PC-3 (cell line): ENCODE measurements at regions not wholly inside any gene's neighbourhood (a gene's known extent, or its start where the extent isn't known, plus 50 kb on each side); places are given as distances from the start of the nearest gene placed in this dataset.

Experiments
- ATAC-seq: fragments of 200-7000 bp; cut with Tn5 transposase; 2 replicates; pipeline ENCODE4 v1.9.1; 2020; ENCODE audit warnings: mild to moderate bottlenecking, moderate library complexity
- BruUV-seq: library from RNA; stranded (reverse); fragments of 400-500 nt; replicated peaks from 2 replicates; lab custom pipeline; 2021; lab: Mats Ljungman, UMichigan
- CTCF ChIA-PET: fragments of 300-600 bp; sonication (Branson Sonifier 250); formaldehyde crosslinking; loops from one replicate; lab custom pipeline; 2022; ENCODE audit warnings: antibody characterized with exemption; lab: Charles Lee
- POLR2A ChIA-PET: fragments of 300-600 bp; sonication (Branson Sonifier 250); formaldehyde crosslinking; loops from one replicate; lab custom pipeline; 2022; ENCODE audit warnings: antibody characterized with exemption; ENCODE audit not compliant: unreplicated experiment; lab: Charles Lee
- DNase-seq: peaks from one replicate; pipeline ENCODE4 v3.0.0-alpha.2; 2015
- H2AFZ ChIP-seq: fragments of 300-600 bp; sonication (generic); 2 replicates; pipeline ENCODE4 v1.6.0; 2016; ENCODE audit warnings: antibody characterized with exemption, low read length
- H3F3A ChIP-seq: fragments of 300-600 bp; sonication (generic); one replicate; pipeline ENCODE4 v1.6.0; 2017; ENCODE audit warnings: antibody characterized with exemption, low read length, control low read depth, mild to moderate bottlenecking; ENCODE audit not compliant: unreplicated experiment
- H3K27ac ChIP-seq: fragments of 300-600 bp; sonication (generic); 2 replicates; pipeline ENCODE4 v1.5.1; 2016; ENCODE audit warnings: mild to moderate bottlenecking, low read length
- H3K27me3 ChIP-seq: fragments of 300-600 bp; sonication (generic); 2 replicates; pipeline ENCODE4 v1.6.1; 2016; ENCODE audit warnings: low read length, mixed read lengths
- H3K36me3 ChIP-seq: fragments of 300-600 bp; sonication (generic); 2 replicates; pipeline ENCODE4 v1.6.1; 2016; ENCODE audit warnings: low read depth, mixed run types, low read length, mixed read lengths
- H3K4me1 ChIP-seq: fragments of 300-600 bp; sonication (generic); 2 replicates; pipeline ENCODE4 v1.5.1; 2016; ENCODE audit warnings: low read length; ENCODE audit not compliant: insufficient read depth
- H3K4me2 ChIP-seq: fragments of 300-600 bp; sonication (generic); 2 replicates; pipeline ENCODE4 v1.6.0; 2016; ENCODE audit warnings: low read length
- H3K4me3 ChIP-seq: fragments of 300-600 bp; sonication (generic); 2 replicates; pipeline ENCODE4 v1.5.1; 2016; ENCODE audit warnings: mild to moderate bottlenecking, low read length, mixed read lengths
- H3K79me2 ChIP-seq: fragments of 300-600 bp; sonication (generic); 2 replicates; pipeline ENCODE4 v1.6.1; 2017; ENCODE audit warnings: low read length, mixed read lengths
- H3K9ac ChIP-seq: fragments of 300-600 bp; sonication (generic); 2 replicates; pipeline ENCODE4 v1.6.0; 2016; ENCODE audit warnings: mild to moderate bottlenecking, low read length
- H3K9me2 ChIP-seq: fragments of 300-600 bp; sonication (generic); replicated peaks from 2 replicates; pipeline ENCODE4 v1.6.1; 2016; ENCODE audit warnings: mixed run types, low read length, mixed read lengths
- H3K9me3 ChIP-seq: fragments of 300-600 bp; sonication (generic); 2 replicates; pipeline ENCODE4 v1.6.1; 2016; ENCODE audit warnings: low read length, mixed read lengths
- H4K20me1 ChIP-seq: fragments of 300-600 bp; sonication (generic); 2 replicates; pipeline ENCODE4 v1.6.1; 2016; ENCODE audit warnings: low read length, mixed read lengths
- EZH2 ChIP-seq: fragments of 300-600 bp; sonication (generic); IDR thresholded peaks from one replicate; pipeline ENCODE4 v1.6.1; 2017; ENCODE audit warnings: antibody characterized with exemption, mild to moderate bottlenecking, low read length; ENCODE audit not compliant: unreplicated experiment
- EZH2phosphoT487 ChIP-seq: fragments of 300-600 bp; sonication (generic); IDR thresholded peaks from 2 replicates; pipeline ENCODE4 v1.6.1; 2018; ENCODE audit warnings: mild to moderate bottlenecking, antibody characterized with exemption, low read length, borderline replicate concordance
- intact Hi-C: fragments of 100-400 bp; cut with micrococcal nuclease; formaldehyde crosslinking; loops from 2 replicates; pipeline ENCODE4 v1.9.0; 2023
- TF ChIP-seq, protein P1 (sequence below): fragments of 300-600 bp; sonication (generic); conservative IDR thresholded peaks from 2 replicates; pipeline ENCODE4 v1.5.1; 2017; ENCODE audit warnings: antibody characterized with exemption, low read depth, mild to moderate bottlenecking, low read length

DNA sequence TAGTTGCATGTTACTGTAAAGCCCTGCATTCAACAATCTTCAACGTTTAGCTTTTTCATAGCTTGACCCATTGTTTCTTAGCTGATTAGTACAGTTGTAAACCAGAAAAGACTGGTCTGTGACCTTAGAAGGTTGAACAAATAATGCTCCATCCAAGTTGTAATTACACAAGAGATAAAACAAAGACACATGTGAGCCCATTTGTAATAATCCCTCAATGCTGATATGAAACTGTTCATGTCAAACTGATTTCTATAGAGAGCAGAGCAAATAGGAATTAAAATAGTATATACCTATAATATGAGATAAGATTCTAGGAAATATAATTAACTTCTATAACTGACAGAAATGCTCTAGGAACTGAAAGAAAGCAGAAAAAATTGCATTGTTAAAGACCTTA, 94.7 kb upstream of the SLC25A13 start:
- ChIA-PET CTCF (no interaction called here), POLR2A (no interaction called here)
- no peak for TF ChIP-seq EZH2
- no peak for TF ChIP-seq EZH2phosphoT487
- TF ChIP-seq, protein P1, sequence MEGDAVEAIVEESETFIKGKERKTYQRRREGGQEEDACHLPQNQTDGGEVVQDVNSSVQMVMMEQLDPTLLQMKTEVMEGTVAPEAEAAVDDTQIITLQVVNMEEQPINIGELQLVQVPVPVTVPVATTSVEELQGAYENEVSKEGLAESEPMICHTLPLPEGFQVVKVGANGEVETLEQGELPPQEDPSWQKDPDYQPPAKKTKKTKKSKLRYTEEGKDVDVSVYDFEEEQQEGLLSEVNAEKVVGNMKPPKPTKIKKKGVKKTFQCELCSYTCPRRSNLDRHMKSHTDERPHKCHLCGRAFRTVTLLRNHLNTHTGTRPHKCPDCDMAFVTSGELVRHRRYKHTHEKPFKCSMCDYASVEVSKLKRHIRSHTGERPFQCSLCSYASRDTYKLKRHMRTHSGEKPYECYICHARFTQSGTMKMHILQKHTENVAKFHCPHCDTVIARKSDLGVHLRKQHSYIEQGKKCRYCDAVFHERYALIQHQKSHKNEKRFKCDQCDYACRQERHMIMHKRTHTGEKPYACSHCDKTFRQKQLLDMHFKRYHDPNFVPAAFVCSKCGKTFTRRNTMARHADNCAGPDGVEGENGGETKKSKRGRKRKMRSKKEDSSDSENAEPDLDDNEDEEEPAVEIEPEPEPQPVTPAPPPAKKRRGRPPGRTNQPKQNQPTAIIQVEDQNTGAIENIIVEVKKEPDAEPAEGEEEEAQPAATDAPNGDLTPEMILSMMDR, result no peak
- Histone ChIP-seq H4K20me1 (no peaks in the 10 kb centered on the region), H3K4me1 (no peaks in the 10 kb centered on the region), H3K9me2 (no peaks in the 10 kb centered on the region), H3K4me2 (no peak overlapping the region), H3K4me3 (no peak overlapping the region), H2AFZ (no peak overlapping the region), H3K27me3 (no peaks in the 10 kb centered on the region), H3K79me2 (no peaks in the 10 kb centered on the region), H3F3A (no peaks in the 10 kb centered on the region), H3K9me3 (no peaks in the 10 kb centered on the region), H3K36me3 (no peaks in the 10 kb centered on the region), H3K27ac (no peak overlapping the region), H3K9ac (no peak overlapping the region)
- no peak for DNase-seq
- no peak for ATAC-seq
- intact Hi-C loops, result loop anchor here (5.0 to 10.0 kb wide), 3 partner anchors 181 to 378 kb away; partner anchors contain the start of gene SEM1
- BruUV-seq, result no TSS peak

DNA sequence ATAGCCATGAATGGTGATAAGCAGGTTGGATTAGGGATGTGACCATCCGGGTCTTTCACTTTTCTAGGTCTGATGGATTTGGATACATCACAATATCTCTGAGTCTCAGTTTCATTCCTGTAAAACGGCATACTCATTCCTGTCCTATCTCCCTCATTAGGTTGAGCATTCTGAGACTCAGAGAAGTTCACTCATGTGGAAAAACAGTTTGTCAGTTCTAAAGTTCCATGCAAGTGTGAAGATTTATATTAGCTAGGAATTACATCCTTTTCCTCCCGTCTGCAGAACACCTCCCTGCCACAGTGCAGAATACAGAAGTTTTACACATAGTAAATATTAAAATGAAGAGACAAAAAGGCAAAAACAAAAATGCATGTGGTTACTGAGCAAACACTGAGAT, 94.2 kb upstream of the SLC25A13 start:
- TF ChIP-seq, protein P1, result no peak
- TF ChIP-seq EZH2 (no peak), EZH2phosphoT487 (no peak)
- Histone ChIP-seq H3K9ac (no peak overlapping the region), H4K20me1 (no peaks in the 10 kb centered on the region), H3F3A (no peaks in the 10 kb centered on the region), H3K9me2 (no peaks in the 10 kb centered on the region), H3K4me3 (no peak overlapping the region), H3K9me3 (no peaks in the 10 kb centered on the region), H3K36me3 (no peaks in the 10 kb centered on the region), H3K27me3 (no peaks in the 10 kb centered on the region), H2AFZ (no peak overlapping the region), H3K27ac (no peak overlapping the region), H3K4me1 (no peaks in the 10 kb centered on the region), H3K79me2 (no peaks in the 10 kb centered on the region), H3K4me2 (no peak overlapping the region)
- CTCF ChIA-PET, result no interaction called here
- intact Hi-C loops, result loop anchor here (5.0 to 10.0 kb wide), 3 partner anchors 181 to 379 kb away; partner anchors contain the start of gene SEM1
- POLR2A ChIA-PET, result no interaction called here
- ATAC-seq (no peak), DNase-seq (no peak)
- BruUV-seq, result no TSS peak

DNA sequence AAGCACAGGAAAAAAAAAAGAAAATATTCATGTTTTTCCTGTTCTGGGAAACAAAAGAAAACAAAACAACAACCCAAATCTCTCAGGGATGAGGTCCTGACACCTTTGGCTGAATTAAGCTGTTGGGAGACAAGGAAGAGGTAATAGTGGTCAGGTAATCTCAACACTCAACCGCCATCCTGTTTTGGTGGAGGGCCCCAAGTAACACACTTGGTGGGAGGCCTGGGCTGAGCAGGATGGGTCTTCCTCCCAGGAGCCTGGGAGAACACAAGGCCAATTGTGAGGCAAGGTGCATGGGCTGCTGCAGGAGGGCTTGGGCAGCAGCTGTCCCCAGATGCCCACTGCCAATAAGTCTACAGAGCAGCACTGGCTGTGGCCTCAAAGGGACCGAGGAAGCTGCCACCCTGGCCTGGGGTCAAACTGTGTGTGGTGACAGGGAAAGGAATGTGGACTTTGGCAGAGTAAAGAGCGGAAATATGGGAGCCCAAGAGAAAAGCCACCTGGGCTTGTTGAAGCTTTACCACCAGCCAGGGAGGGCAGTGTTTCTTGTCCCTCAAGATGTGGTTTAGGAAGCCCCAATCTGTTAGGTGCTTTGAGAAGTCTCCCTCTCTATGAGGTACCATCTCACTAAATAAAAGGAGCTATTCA, 93.5 kb upstream of the SLC25A13 start:
- Histone ChIP-seq H3K79me2 (no peaks in the 10 kb centered on the region), H3K4me1 (0 out of 2 replicates have a peak, but pooled peaks cover 2% of the 10 kb centered on the region), H3K27ac (no peak overlapping the region), H3K4me2 (no peak overlapping the region), H3K4me3 (no peak overlapping the region), H2AFZ (no peak overlapping the region), H3K9me3 (no peaks in the 10 kb centered on the region), H3K36me3 (no peaks in the 10 kb centered on the region), H3K9ac (no peak overlapping the region), H3F3A (no peaks in the 10 kb centered on the region), H3K27me3 (no peaks in the 10 kb centered on the region), H3K9me2 (no peaks in the 10 kb centered on the region), H4K20me1 (no peaks in the 10 kb centered on the region)
- CTCF ChIA-PET, result no interaction called here
- POLR2A ChIA-PET, result no interaction called here
- ATAC-seq (no peak; the same call in 1 of the 2 replicates), DNase-seq (no peak)
- intact Hi-C loops, result loop anchor here (1.0 to 10.0 kb wide), 6 partner anchors 182 to 612 kb away; partner anchors contain the start of gene SEM1
- TF ChIP-seq, protein P1, result no peak
- no peak for TF ChIP-seq EZH2phosphoT487
- no peak for TF ChIP-seq EZH2
- no TSS peak for BruUV-seq
